ENCODE measurements at regions not wholly inside any gene's neighbourhood (a gene's known extent, or its start where the extent isn't known, plus 50 kb on each side); places are given as distances from the start of the nearest gene placed in this dataset.

DNA sequence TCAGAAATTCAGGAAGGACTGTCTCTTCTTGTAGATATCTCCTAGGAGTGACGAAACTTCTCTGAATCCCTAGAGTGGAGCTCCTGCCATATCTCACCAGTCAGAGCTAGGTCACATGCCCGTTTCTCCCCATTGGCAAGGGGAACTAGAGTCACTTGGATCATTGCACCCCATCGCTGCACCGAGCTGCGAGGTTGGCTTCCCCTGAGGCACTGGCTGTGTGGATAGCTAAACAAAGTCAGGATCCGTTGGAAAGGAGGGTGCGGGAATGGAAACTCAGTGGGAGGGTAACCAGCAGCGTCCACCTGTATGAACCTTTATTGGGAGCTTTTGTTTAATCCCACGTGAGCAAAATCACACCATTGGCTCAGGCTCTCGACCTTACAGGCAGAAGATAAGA lies 283.8 kb downstream of the BRD1 start:
- no peak for DNase-seq

DNA sequence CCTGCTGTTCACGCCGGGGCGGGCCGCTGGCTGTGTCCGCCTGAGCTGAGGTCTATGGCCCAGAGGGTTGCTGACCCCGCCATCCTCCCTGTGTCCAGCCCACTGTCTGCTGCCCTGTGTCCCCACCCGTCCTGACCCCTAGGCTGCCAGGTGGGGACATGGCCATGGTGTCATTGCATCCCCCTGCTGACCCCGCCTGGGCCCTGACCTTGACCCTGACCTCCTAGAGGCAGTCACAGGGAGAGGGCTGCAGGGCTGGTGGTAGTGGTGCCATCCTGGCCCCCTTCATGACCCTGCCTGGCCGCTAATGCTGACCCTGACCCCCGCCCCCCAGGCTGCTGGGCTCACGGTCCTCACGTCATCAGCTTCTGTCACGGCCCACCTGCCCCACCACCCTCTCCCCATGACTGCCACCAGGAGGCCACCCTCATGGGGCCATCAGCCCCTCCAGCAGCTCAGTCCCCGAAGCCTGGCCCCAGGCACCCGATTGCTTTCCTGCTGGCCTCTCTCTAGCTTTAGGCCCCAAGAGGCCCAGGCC lies 285.9 kb downstream of the BRD1 start:
- DNase-seq, result no peak

DNA sequence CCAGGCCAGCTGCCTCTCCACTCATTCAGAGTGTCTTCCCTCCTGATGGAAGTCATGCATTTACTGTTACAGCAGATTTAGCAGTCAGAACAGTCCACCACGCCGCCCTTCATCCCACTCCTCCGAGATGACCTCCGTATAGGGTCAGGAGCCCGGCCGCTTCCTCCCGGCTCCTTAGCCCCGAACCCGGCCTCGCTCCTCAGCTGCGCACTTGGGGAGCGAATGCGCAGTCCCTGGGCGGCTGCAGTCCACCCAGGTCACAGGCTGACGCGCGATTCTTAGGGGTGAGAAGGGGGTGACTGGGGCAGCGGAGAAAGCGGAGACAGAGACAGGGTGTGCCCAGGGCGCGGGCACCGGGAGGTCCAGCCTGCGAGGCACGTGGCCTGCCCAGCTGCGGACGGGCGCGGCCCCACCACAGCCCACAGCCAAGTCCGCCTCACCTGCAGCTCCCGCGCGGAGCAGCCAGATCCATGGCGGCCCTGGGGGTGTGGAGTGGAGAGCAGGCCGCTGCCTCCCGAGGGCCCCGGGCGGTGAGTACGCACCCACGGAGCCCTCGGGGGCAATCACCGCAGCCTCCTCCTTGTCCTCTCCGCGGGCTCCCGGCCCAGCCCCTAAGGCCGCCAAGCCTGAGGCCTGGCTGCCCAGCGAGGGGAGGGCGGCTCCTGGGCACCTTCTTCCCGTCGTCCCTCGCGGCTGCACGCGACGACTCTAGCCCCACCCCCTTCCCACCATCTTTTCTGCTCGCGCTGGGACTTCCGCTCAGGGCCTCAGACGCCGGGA lies 286.6 kb downstream of the BRD1 start:
- no peak for DNase-seq

DNA sequence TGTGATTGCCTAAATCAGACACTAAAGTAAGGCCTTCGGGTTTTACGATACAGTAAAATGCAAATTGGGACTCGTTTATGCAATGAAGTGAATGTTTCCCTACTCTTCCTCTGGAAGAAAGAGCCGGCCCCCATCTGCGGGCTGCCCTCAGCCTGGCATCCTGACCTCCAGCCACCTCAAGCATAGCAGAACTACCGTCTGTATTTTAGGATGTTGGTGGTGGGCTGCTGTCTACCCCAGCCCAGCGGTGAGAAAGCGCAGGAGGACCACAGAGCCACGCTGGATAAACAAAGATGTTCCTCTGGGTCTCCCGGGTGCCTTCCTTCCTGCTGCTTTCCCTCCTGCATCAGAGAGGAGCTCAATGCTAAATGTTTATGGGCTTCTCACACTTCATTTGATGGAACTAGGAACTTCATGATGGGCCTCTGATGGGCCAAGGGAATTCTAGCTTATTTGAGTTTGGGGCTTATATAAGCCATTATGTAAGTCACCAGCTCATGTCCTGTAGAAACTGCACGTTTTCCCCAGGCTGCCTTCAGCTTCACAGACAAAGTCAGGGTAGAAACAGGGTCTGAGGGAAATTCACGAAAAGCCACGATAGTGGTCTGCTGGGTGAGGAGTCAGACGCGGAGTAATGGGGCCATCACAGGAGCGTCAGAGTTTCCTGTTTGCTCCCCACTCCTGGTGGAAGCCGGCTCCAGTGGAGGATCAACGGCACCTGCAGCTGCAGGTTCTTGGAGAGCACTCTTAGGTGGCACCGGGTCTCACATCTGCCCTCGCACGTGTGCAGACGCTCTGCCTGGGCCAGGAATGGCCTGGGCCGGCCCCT lies 287.4 kb downstream of the BRD1 start:
- DNase-seq, result no peak

DNA sequence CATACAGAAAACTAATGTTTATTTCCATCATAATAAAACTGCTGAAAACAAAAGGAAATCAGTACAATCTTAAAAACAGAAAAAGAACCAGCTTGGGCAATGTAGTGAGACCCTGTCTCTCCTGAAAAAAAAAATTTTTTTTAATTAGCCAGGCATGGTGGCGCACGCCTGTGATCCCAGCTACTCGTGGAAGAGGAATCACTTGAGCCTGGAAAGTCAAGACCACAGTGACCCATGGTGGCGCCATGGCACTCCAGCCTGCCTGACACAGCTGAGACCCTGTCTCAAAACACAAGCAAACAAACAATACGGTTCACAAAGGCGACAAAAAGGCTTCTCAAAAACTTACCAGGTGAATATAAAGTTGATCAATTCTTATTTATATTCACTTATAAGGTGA lies 289.7 kb downstream of the BRD1 start:
- DNase-seq, result no peak

DNA sequence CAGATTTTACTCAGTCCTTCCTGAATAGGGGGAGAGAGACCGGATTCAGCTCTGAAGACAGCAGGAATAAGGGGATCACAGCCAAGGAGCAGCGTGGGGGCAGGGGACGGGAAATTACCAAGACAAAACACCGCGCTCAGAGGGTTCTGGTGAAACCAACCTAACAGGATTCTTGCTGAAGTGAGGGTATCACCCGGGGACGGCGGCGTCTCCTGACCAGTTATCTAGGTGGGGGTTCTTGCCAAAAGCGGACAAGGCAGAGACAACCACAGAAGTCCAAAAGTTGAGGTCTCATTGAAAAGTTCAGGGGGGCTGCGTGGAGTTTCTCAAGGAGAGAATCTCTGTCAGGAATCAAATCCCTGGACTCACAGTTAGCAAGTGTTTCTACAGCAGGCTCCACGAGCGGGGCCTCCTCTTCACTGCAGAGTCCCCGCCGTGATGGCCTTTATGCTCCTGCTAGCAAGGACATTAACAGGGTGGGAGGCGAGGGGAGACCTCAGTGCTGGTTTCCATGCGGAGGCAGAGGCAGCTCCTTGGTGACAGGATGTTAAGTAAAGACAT lies 291.0 kb downstream of the BRD1 start:
- no peak for DNase-seq

DNA sequence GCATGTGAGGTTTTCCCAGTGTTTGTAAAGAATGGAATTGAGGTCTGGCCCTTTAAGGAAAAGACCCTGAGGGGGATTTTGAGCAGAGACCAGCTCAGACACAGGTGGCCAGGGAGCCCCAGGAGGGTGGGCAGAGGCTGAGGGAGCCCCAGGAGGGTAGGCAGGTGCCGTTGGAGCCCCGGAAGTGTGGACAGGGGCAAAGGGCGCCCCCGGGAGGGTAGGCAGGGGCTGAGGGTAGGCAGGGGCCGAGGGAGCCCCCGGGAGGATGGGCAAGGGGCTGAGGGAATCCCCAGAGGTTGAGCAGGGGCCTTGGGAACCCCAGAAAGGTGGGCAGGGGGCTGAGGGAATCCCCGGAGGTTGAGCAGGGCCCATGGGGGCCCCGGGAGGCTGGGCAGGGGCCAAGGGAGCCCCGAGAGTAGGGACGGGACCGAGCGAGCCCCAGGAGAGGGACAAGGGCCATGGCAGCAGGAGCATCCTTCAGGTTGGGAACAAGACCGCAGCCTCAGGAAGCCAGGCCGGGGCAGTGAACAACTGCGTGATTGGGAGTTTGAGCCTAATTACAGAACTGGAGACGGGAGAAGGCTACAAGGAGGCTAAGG lies 292.0 kb downstream of the BRD1 start:
- no peak for DNase-seq

DNA sequence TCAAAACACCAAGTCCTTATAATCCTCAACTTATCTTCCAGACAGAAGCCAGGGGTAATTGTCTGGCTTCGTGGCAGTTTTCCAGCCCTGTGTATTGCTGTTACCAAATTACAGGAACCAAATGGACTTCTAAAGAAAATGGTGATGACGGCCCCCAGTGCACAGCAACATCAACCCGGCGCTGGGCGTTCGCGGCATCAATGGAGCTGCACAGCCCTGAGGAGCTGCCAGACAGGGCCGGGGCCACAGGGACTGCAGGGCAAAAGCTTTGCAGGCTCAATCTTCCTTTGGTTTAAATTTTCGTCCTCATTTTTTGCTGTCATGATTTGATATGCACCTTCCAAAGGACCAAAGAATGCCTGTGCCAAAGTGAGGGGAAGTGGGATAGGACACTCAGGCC lies 292.5 kb downstream of the BRD1 start:
- DNase-seq, result no peak

DNA sequence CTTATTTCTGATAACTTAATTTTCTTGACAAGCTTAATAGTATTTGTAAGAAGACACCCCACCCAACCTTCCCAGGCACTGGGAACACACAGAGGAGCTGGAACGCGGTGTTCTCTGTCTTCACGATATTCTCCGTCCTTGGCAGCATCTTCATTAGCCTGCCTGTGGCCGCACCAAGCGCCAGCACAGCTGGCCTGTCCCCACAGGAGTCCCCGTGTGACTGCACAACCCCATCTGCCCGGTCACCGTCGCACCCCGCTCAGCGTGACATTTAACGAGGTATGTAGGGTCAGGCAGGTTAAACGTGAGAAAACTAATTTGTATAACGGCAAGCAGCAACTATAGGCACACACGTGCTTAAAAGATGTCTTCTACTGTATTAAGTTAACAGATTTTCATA lies 293.3 kb downstream of the BRD1 start:
- no peak for DNase-seq

DNA sequence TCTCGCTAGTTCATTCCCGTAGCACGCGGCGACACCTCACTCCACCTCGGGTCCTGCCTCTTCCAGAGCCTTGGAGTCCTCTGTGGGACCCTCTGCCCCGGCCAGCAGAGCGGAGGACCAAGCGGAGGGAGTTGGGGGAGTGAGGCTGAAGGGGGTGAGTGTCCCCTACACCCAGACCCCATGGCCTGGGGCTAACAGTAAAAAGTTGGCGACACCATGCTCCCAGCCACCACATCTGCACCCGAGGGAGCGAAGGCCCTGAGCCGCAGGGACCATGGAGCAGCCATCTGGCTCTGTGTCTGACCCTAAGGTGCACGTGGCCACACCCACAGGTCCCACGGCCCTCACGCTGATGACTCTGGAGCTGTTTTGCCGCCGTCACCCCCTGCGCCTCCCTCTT lies 293.8 kb downstream of the BRD1 start:
- no peak for DNase-seq

DNA sequence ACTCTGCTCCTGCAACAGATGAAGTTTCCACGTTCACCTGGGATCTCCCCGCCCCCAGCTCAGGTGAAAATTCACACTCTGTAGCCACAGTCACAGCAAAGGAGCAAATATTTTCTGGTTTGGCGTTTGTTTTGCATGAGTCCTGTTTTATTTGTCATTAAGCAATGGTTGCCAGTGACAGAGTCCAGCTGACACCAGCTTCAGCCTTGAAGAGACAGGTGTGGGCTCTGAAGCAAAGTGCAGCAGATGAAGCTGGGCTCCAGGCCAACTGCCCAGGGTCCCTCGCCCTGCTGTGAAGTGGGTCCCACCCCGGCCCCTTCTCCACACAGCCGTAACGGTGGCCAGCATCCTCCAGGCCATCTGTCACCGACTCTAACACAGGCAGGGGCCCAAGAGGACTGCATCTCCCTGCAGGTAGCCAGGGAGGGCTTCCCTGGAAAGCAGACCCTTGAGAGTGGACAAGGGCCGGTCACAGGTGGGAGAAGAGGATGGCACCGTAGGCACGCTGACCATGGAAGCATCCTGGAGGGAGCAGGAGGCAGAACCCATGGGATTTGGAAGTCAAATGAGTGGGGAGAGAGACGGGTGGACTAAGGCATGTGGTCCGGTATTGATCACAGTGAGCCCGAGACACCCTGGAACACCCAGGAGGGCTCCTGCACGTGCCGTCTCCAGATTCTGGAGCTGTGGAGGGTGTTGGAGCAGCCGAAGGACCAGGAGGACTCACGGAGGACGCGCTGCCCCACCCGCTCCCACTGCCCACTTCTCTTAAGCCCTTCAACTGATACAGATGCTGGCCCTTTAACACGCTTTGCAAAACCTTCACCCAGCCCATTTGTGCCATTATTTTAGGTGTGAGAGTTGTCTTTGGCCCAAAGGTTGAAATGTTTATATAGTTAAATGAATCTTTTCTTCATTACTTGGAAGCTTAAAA lies 294.5 kb downstream of the BRD1 start:
- no peak for DNase-seq

DNA sequence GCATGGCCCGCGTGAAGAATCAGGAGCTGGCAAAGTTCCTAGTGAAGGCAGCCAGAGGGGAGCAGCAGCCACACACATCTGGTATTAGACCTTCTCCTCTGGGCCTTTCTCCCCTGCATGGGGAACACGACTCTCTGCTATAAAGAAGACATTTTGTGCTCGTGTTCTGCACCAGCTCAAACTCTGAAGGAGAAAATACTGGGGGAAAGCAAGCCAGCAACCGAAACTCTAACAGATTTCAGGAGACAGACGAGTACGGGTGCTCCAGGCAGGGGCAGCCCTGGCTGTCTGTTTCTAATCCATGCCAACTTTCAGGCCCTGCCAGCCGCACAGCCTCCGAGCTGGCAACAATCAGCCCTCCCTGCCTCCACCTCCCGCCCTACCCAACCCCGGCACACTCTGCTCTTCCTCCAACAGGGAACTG lies 296.3 kb downstream of the BRD1 start:
- no peak for DNase-seq

DNA sequence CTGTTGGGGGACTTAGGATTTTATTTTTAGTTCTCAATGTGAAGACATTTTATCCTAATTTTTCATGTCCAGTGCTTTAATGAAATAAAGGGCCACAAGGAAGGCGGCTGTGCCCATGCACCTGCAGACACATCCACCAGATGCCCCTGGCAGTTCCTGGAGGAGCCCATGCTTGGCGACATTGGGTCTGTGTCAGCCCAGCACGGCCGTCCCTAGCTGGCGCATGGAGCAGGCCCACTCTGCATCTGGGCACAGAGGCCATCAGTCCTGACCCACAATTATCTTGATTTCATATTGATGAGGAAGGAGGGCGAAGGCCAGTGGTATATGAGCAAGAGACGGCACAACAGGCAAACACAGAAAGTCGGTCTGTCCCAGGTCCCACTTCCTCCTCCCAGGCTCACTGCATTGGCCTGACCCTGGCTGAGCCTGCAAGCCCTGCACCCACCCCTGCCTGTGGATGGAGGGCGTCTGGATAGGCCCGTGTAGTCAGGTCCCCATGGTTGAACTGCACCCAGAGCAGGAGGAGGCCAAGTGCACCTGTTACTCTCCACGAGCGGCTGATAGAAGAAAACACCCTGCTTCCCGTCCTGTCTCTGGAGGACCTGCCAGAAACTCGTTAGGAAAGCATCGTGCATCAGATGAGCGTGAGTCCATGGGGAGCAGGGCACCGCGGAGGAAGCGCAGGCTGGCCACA lies 296.9 kb downstream of the BRD1 start:
- no peak for DNase-seq

DNA sequence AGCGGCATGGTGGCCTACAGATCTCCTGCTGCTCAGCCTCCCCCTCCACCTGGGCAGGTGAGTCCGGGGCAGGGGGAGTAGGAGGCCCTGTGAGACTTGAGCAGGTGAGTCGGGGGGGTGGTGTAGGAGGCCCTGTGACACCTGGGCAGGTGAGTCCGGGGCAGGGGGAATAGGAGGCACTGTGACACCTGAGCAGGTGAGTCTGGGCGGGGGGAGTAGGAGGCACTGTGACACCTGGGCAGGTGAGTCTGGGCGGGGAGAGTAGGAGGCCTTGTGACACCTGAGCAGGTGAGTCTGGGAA lies 299.3 kb downstream of the BRD1 start:
- no peak for DNase-seq

DNA sequence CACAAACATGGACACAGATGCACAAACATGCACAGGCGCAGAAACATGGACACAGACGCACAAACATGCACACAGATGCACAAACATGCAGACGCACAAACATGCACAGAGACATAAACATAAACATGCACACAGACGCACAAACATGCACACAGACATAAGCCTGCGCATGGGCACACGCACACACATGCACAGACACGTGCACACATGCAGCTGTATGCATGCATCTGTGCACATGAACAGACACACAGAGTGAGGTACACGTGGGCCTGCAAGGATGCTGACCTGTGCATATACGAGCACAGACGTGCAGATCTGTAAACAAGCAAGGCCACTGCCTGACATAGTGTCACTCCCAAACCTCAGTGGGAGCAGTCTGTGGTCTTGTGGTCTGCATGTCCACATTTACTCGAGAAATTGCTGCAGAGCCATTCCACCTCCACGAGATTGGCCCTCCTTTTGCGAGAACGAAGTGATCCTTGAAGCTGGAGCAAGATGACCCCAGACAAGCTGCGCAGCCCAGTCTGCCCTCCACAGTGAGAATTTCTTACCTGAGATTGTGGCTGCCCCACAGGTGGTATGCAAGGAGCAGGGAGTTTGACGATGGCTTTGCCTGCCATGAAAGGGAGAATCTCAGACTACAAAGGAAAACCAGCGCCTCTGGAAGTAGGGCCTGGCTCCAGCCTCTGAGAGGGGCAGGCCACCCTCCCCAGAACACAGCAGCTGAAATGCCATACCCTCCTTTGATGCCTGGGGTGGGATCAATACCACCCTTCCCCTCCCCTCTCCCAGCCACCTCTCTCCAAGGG lies 299.9 kb downstream of the BRD1 start:
- DNase-seq, result peak; percentile 20

DNA sequence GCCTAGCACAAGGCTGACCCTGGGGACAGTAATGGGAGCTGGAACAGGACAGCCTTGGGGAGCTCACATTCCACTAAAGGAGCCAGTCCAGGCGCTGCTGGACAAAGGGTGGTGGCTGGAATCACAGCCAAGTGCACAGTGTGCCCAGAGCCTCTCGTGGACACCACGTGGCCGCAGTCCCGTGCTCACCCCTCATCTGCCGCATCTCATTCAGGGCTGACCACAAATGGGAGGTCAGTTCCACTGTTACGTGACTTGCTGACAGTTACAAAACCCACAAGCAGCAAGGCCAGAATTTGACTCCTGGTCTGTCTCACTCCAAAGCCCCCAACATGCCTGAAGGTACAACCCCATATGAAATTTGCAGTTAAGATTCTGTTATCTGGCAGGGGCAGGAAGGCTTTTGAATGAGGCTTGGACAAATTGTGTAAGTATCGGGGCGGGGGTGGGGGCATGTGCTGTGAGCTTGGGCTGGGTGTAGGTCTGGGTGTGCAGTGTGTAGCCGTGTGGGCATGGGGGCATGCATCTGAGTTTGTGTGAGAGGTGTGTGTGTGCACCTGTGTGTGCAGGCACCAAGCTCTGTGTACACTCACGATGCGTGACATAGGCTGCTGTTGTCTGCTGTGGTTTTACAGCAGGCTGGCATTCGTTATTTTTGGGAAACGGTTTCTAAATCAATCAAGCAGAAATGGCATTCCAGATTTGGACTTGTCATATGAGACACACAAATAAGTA lies 301.7 kb downstream of the BRD1 start:
- peak; percentile 73 for DNase-seq

DNA sequence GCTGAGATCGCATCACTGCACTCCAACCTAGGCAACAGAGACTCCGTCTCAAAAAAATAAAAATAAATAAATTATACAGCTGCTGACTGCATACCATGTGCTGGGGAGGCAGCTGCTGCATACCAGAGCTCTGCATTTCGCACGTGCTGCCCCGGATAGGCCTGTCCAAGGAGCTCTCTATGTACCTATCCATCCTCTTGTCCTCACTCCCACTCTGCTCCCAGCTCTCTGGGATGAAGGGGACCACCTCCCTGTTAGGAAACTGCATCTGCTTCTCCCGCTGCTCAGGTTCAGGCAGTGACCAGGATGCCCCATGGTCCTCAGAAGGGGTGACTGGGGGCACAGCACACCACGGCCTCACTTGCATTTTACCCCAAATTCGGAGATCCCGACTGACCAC lies 302.3 kb downstream of the BRD1 start:
- no peak for DNase-seq

DNA sequence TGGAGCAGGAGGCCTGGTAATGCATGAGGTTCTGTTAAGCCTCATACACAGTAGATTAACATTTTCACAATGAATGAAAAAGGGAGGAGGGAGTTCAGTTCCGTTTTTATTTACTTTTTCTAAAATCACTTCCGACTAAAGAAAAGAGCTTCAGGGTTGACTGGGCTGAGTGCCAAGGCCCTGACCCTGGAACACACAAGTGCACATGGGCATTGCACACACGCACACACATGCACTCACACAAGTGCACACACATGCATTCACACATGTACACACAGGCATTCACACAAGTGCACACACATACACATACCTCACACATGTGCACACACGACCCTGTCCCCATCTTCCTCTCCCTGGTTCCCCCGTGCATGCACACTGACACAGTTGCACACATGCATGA lies 303.3 kb downstream of the BRD1 start:
- no peak for DNase-seq

DNA sequence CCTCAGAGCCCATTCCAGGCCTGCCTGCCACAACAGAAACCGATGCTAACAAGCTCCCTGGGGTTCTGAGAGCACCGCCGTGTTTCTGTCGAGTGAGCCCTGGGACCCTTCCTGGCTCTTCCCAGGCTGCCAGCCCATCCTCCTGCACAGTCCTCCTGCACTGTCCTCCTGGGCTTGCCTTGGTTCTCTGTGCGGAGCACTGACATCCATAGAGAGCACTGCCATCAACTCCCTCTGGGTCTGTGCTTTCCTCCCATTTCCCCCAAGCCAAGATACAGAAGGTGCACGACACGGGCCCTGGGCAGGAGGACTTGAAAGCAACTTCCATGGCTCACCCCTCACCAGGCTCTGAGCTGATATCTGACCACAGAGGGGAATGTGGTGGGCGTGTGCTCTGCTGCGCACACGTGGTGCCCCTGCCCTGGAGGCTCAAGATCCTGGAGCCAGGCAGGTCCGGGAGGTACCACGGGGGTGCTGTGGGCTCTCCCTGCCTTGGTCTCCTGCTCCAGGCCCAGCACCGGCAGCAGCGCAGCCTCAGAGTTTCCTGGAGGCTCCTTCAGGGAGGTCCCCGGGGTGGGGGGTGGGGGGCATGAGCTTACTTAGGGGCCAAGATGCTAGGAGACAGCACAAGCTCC lies 304.2 kb downstream of the BRD1 start:
- DNase-seq, result peak; percentile 62

Measured in hematopoietic multipotent progenitor cell treated with erythropoietin and hydrocortisone succinate and interleukin-3 and kit ligand, for 6 days (in vitro differentiated cells).